GM12801 (cell line): ENCODE measurements at regions not wholly inside any gene's neighbourhood (a gene's known extent, or its start where the extent isn't known, plus 50 kb on each side); places are given as distances from the start of the nearest gene placed in this dataset.

Source experiments
- CTCF ChIP-seq: IDR thresholded peaks from one replicate; pipeline ENCODE4 v1.5.1; 2011; ENCODE audit warnings: control low read depth; ENCODE audit not compliant: insufficient read length; ENCODE audit errors: extremely low read depth

- no peak for TF ChIP-seq CTCF
Measured at GRCh38 chr20:10927011-10927583, 253.3 kb upstream of the JAG1 start.

GRCh38 chr20:10927936-10928840, 254.4 kb upstream of the JAG1 start:
- TF ChIP-seq CTCF: no peak

GRCh38 chr20:10928841-10929421, 255.1 kb upstream of the JAG1 start:
- TF ChIP-seq CTCF: no peak

GRCh38 chr20:10935658-10936402, 262.0 kb upstream of the JAG1 start:
- TF ChIP-seq CTCF: no peak

GRCh38 chr20:10936786-10937185, 263.0 kb upstream of the JAG1 start:
- TF ChIP-seq CTCF: no peak

GRCh38 chr20:10939331-10939941, 265.6 kb upstream of the JAG1 start:
- no peak for TF ChIP-seq CTCF
